ENCODE measurements at regions not wholly inside any gene's neighbourhood (a gene's known extent, or its start where the extent isn't known, plus 50 kb on each side); places are given as distances from the start of the nearest gene placed in this dataset.

DNA sequence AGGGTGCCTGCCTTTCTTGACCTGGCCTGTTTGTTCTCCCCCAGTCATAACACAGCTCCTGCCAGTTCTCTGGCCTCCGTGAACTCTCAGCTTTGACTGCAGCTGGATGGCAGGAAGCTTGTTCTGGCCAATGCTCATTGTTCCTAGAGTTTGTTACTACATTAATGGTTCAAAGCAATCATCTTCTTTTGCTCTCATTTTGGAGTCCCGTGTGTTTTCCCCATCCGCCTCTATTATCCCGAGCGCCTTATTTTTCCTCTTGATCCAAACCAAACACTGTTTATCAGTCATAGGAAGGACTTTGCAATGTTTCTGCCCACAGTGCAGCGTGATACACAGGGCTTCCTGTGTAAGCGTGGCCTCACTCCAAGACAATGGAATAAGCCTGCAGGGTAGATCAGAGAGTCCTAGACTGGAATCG lies 184.3 kb upstream of the APCDD1 start:
- peaks cover 8% of the 10 kb centered on the region for H3K4me1 ChIP-seq (ENCODE audit: control insufficient read depth, low read length)
- H3K9me2 ChIP-seq (replicated peaks; ENCODE audit: control insufficient read depth, low read length): no peaks in the 10 kb centered on the region
- H3K4me2 ChIP-seq (ENCODE audit: low read length): no peak overlapping the region
- no peaks in the 10 kb centered on the region for H3K9me3 ChIP-seq (ENCODE audit: control insufficient read depth, insufficient read depth, low read length)
- no peaks in the 10 kb centered on the region for H4K20me1 ChIP-seq (ENCODE audit: control insufficient read depth, insufficient read depth, low read depth, low read length)
- H3F3A ChIP-seq (ENCODE audit: control insufficient read depth, insufficient read depth): no peaks in the 10 kb centered on the region
- H3K79me2 ChIP-seq (ENCODE audit: control insufficient read depth, low read length): no peaks in the 10 kb centered on the region
- H3K27me3 ChIP-seq (ENCODE audit: control insufficient read depth, low read length): no peaks in the 10 kb centered on the region
- H3K4me3 ChIP-seq (ENCODE audit: low read length): no peak overlapping the region
- TF ChIP-seq EZH2phosphoT487 (IDR thresholded peaks at IDR 0.05; ENCODE audit: borderline replicate concordance, low read length) (no peak), CTCF (IDR thresholded peaks at IDR 0.05; ENCODE audit: low read depth, low read length, poor library complexity, severe bottlenecking) (no peak)
- no peak overlapping the region for H3K27ac ChIP-seq (ENCODE audit: low read depth, low read length)
- H3K36me3 ChIP-seq (ENCODE audit: control insufficient read depth, low read length): no peaks in the 10 kb centered on the region

DNA sequence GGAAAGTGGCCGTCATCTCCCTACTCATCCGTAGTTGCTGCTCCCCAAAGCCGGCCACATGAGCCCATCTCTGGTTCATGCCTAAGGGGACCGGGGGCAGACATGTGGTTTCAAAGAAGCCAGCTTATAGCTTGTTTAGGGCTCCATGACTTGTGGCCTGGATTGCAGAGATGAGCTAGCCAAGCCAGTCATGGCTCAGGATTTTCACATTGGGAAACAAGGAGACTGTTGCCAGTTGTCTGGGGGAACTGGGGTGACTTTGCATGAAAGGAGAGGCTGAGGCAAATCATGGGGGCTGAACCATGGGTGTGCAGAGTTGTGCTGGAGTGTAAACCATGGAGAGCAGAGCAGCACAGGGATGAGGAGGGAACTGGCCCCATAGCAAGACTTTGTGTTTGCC lies 183.0 kb upstream of the APCDD1 start:
- Histone ChIP-seq H3F3A (ENCODE audit: control insufficient read depth, insufficient read depth) (no peaks in the 10 kb centered on the region), H3K36me3 (ENCODE audit: control insufficient read depth, low read length) (no peaks in the 10 kb centered on the region), H3K79me2 (ENCODE audit: control insufficient read depth, low read length) (no peaks in the 10 kb centered on the region), H3K4me1 (ENCODE audit: control insufficient read depth, low read length) (no peaks in the 10 kb centered on the region), H3K9me2 (replicated peaks; ENCODE audit: control insufficient read depth, low read length) (no peaks in the 10 kb centered on the region), H4K20me1 (ENCODE audit: control insufficient read depth, insufficient read depth, low read depth, low read length) (no peaks in the 10 kb centered on the region), H3K9me3 (ENCODE audit: control insufficient read depth, insufficient read depth, low read length) (no peaks in the 10 kb centered on the region), H3K4me3 (ENCODE audit: low read length) (no peak overlapping the region), H3K27ac (ENCODE audit: low read depth, low read length) (no peak overlapping the region), H3K27me3 (ENCODE audit: control insufficient read depth, low read length) (no peaks in the 10 kb centered on the region), H3K4me2 (ENCODE audit: low read length) (no peak overlapping the region)
- TF ChIP-seq EZH2phosphoT487 (IDR thresholded peaks at IDR 0.05; ENCODE audit: borderline replicate concordance, low read length): no peak
- TF ChIP-seq CTCF (IDR thresholded peaks at IDR 0.05; ENCODE audit: low read depth, low read length, poor library complexity, severe bottlenecking): no peak

DNA sequence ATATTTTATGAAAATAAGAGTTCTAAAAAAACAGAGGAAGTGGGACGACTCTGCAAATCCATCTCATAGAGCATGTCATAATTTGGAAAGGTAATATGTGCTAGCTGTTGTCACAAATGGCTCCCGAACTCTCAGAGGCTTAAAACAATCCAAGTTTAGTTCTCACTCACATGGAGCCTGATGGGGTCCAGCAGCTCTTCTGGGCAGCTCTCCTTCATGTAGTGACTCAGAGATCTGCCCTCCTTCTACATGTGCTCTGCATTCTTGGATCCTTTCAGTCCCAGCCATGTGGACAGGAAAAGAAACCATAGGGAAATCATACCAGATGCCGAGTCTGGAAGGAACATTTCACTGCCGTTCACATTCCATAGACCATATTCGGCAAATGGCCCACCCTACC lies 180.1 kb upstream of the APCDD1 start:
- H4K20me1 ChIP-seq (ENCODE audit: control insufficient read depth, insufficient read depth, low read depth, low read length): no peaks in the 10 kb centered on the region

More for the DNA sequence above, 180.1 kb upstream of the APCDD1 start:
- Histone ChIP-seq H3K9me3 (ENCODE audit: control insufficient read depth, insufficient read depth, low read length) (no peaks in the 10 kb centered on the region), H3K79me2 (ENCODE audit: control insufficient read depth, low read length) (no peaks in the 10 kb centered on the region), H3K36me3 (ENCODE audit: control insufficient read depth, low read length) (no peaks in the 10 kb centered on the region), H3K9me2 (replicated peaks; ENCODE audit: control insufficient read depth, low read length) (no peaks in the 10 kb centered on the region), H3K27ac (ENCODE audit: low read depth, low read length) (no peak overlapping the region), H3K4me1 (ENCODE audit: control insufficient read depth, low read length) (no peaks in the 10 kb centered on the region), H3K27me3 (ENCODE audit: control insufficient read depth, low read length) (no peaks in the 10 kb centered on the region), H3F3A (ENCODE audit: control insufficient read depth, insufficient read depth) (no peaks in the 10 kb centered on the region), H3K4me3 (ENCODE audit: low read length) (no peak overlapping the region), H3K4me2 (ENCODE audit: low read length) (no peak overlapping the region)
- TF ChIP-seq EZH2phosphoT487 (IDR thresholded peaks at IDR 0.05; ENCODE audit: borderline replicate concordance, low read length) (no peak), CTCF (IDR thresholded peaks at IDR 0.05; ENCODE audit: low read depth, low read length, poor library complexity, severe bottlenecking) (no peak)
